H1 (cell line): ENCODE measurements at regions not wholly inside any gene's neighbourhood (a gene's known extent, or its start where the extent isn't known, plus 50 kb on each side); places are given as distances from the start of the nearest gene placed in this dataset.

Source experiments
- CBX8 ChIP-seq: fragments of 300-800, 300-1000 bp; sonication (generic); IDR thresholded peaks from 2 replicates; pipeline ENCODE4 v1.7.1; 2016; ENCODE audit warnings: low read depth, low read length, borderline replicate concordance
- CHD2 ChIP-seq: IDR thresholded peaks from 2 replicates; pipeline ENCODE4 v1.6.1; 2012; ENCODE audit warnings: low read length, improper control_type of control experiment
- CTCF ChIP-seq, 3 experiments: IDR thresholded peaks; 1 replicate in 2 of 3; 2 replicates in 1 of 3; pipeline versions ENCODE4 v1.5.1 to v1.6.1; 2011; ENCODE audit warnings: low read length in 3 of 3, mild to moderate bottlenecking in 3 of 3, inconsistent platforms in 2 of 3, low read depth in 1 of 3, moderate library complexity in 1 of 3; ENCODE audit not compliant: insufficient read depth in 1 of 3; ENCODE audit errors: control extremely low read depth in 1 of 3
- EZH2 ChIP-seq: fragments of 200-600 bp; sonication (generic); IDR thresholded peaks from 2 replicates; pipeline ENCODE4 v1.7.1; 2012; ENCODE audit warnings: low read depth, mild to moderate bottlenecking, moderate library complexity, low read length, inconsistent platforms; ENCODE audit not compliant: severe bottlenecking
- JUN ChIP-seq: IDR thresholded peaks from 2 replicates; pipeline ENCODE4 v1.6.1; 2011; ENCODE audit warnings: low read depth, mild to moderate bottlenecking, improper control_type of control experiment, low read length
- KDM5A ChIP-seq: fragments of 200-600 bp; IDR thresholded peaks from 2 replicates; pipeline ENCODE4 v1.7.1; 2012; ENCODE audit warnings: mild to moderate bottlenecking, low read length, inconsistent platforms, mixed read lengths
- MAFK ChIP-seq: IDR thresholded peaks from 2 replicates; pipeline ENCODE4 v1.6.1; 2012; ENCODE audit warnings: low read depth, mild to moderate bottlenecking, improper control_type of control experiment, low read length
- POLR2A ChIP-seq, 2 experiments: IDR thresholded peaks; 1 replicate in 1 of 2; 2 replicates in 1 of 2; pipeline ENCODE4 v1.6.1; 2011; ENCODE audit warnings: low read depth in 2 of 2, low read length in 2 of 2, mild to moderate bottlenecking in 2 of 2; ENCODE audit errors: control extremely low read depth in 1 of 2
- RBBP5 ChIP-seq: IDR thresholded peaks from 2 replicates; pipeline ENCODE4 v1.7.1; 2012; ENCODE audit warnings: low read depth, mild to moderate bottlenecking, inconsistent platforms, low read length, moderate library complexity, borderline replicate concordance
- SUZ12 ChIP-seq: fragments of 200-600 bp; sonication (generic); IDR thresholded peaks from 2 replicates; pipeline ENCODE4 v1.6.1; 2012; ENCODE audit warnings: mild to moderate bottlenecking, inconsistent platforms, low read length, moderate library complexity, mixed read lengths
- TAF1 ChIP-seq: IDR thresholded peaks from 2 replicates; pipeline ENCODE4 v1.6.1; 2011; ENCODE audit warnings: mild to moderate bottlenecking, low read depth, low read length
- TCF12 ChIP-seq: IDR thresholded peaks from 2 replicates; pipeline ENCODE4 v1.6.1; 2011; ENCODE audit warnings: low read depth, mild to moderate bottlenecking, low read length
- TF ChIP-seq, protein P1 (sequence below): IDR thresholded peaks from 2 replicates; pipeline ENCODE4 v1.6.1; 2011; ENCODE audit warnings: low read depth, mild to moderate bottlenecking, low read length; ENCODE audit not compliant: insufficient read depth

DNA sequence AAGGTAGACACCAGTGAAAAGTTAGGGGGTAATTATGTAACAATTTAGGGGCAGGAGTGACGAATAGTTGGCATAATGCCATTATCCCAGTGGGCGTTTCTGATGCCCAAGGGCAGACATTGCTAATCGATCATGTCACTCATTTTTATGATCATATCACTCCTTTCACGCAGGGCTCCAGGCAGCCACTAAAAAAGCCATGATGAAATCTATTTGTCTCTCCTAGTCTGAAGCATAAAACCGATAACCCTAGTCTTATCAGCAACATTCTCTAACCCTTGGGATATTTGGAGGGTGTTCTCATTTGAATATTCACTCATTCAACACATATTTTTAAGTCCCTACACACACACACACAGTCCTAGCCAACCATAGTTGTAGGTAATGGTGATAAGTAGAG lies 114.9 kb downstream of the NMUR2 start:
- TF ChIP-seq TCF12 = no peak
- TF ChIP-seq SUZ12 = no peak
- no peak for TF ChIP-seq CHD2
- no peak for TF ChIP-seq CTCF (IDR thresholded peaks at IDR 0.05; ENCODE audit: control extremely low read depth in 1 of 3, insufficient read depth in 1 of 3, low read depth in 1 of 3, low read length in 3 of 3)
- TF ChIP-seq, protein P1, sequence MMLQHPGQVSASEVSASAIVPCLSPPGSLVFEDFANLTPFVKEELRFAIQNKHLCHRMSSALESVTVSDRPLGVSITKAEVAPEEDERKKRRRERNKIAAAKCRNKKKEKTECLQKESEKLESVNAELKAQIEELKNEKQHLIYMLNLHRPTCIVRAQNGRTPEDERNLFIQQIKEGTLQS = no peak
- TF ChIP-seq CBX8 = no peak
- no peak for TF ChIP-seq KDM5A
- TF ChIP-seq EZH2 = no peak
- TF ChIP-seq POLR2A (IDR thresholded peaks at IDR 0.05; ENCODE audit: control extremely low read depth in 1 of 2, low read depth in 2 of 2, low read length in 2 of 2) = no peak
- no peak for TF ChIP-seq RBBP5
- TF ChIP-seq TAF1 = no peak
- TF ChIP-seq JUN = no peak
- TF ChIP-seq MAFK = no peak
